ENCODE measurements at regions not wholly inside any gene's neighbourhood (a gene's known extent, or its start where the extent isn't known, plus 50 kb on each side); places are given as distances from the start of the nearest gene placed in this dataset.

DNA sequence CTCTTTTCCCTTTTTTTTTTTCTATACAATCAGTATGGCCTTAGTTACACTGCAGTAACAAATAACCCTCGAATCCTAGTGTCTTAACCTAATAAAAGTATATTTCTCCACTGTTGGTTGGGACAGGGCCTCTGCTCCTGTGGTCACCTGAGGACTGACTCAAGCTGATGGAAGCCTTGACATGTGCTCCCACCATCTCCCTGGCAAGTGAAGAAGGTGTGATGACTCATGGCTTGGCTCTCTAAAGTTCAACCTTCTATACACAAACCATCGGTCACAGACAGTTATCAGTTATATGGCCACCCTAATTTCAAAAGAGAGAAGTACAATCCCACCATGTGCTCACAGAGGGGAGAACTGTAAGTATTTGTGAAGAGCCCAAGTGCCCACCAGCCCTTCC, 65.8 kb upstream of the CACNA2D3 start:
- TF ChIP-seq POLR2A (IDR thresholded peaks at IDR 0.05; ENCODE audit: low read length) (no peak), GATA1 (IDR thresholded peaks at IDR 0.05; ENCODE audit: low read depth, low read length) (no peak)
